ENCODE measurements at regions not wholly inside any gene's neighbourhood (a gene's known extent, or its start where the extent isn't known, plus 50 kb on each side); places are given as distances from the start of the nearest gene placed in this dataset.
"Not testable (repeated sequence)": the region's sequence is repeated elsewhere in the genome, so short reads cannot be mapped to it uniquely, and the experiment has no call there.

- no peak for DNase-seq
Observed at GRCh38 chr15:94847325-94847724, 616.0 kb downstream of the MCTP2 start.

GRCh38 chr15:94848054-94848453 is 616.7 kb downstream of the MCTP2 start:
- no peak for DNase-seq

GRCh38 chr15:94855018-94855408 is 623.7 kb downstream of the MCTP2 start:
- no peak for DNase-seq

DNA sequence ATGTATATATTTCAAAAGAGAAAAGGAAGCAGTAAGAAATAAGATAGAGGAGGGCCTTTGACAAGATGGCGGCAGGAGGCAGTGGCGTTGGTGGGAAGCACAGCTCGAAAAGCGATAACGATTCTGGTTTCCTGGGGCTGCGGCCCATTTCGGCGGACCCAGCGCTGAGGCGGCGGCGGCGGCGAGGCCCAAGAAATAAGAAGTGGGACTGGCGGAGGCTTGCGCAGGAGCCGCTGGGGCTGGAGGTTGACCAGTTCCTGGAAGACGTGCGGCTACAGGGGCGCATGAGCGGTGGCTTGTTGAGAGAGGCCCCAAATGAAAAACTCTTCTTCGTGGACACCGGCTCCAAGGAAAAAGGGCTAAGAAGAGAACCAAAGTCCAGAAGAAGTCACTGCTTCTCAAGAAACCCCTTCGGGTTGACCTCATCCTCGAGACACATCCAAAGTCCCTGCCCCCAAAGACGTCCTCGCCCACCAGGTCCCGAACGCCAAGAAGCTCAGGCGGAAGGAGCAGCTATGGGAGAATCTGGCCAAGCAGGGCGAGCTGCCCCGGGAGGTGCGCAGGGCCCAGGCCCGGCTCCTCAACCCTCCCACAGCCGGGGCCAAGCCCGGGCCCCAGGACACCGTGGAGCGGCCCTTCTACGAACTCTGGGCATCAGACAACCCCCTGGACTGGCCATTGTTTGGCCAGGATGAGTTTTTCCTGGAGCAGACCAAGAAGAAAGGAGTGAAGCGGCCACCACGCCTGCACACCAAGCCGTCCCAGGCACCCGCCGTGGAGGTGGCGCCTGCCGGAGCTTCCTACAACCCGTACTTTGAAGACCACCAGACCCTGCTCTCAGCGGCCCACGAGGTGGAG is 624.3 kb downstream of the MCTP2 start:
- DNase-seq = no peak

GRCh38 chr15:94856267-94856854 is 625.0 kb downstream of the MCTP2 start:
- no peak for DNase-seq

- DNase-seq = no peak
Observed at GRCh38 chr15:94857466-94857865, 626.1 kb downstream of the MCTP2 start.

GRCh38 chr15:94858011-94858410 is 626.6 kb downstream of the MCTP2 start:
- DNase-seq = no peak

- no peak for DNase-seq
Observed at GRCh38 chr15:94858449-94858848, 627.1 kb downstream of the MCTP2 start.

DNA sequence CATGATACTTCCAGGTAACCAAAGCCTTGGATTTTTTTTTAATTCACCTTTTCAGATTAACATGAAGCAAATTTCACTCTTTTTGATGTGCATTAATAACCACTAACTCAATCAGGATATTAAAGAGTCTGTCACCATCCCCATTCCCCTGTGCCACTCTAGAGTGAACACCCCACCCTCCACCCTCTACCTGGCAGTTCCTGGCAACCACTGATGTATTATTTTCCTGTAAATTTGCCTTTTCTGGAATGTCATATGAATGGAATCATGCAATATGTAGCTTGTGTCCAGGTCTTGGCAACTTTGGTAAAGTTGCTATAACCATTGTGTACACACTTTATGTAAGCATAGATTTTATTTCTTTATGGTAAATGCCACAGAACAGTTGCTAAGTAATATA is 627.6 kb downstream of the MCTP2 start:
- no peak for DNase-seq

DNA sequence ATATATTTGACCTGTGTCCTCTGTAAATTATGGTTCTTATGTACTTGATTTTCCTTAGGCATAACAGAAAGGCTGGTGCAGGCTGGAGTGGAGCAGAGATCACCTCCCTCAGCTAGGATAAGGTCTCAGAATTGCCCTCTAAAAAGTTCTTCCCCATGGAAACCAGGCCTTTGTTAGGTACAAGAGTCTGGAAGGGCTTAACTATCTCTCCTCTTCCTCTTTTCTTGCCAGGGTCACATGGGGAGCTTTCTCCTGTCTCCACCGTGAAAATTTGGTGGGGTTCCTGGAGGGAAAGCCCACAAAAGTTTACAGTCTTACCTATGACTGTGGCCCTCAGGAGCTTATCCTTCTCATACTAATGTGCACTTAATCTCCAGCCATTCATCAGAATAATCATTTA is 633.2 kb downstream of the MCTP2 start:
- DNase-seq = no peak

GRCh38 chr15:94868265-94868664 is 636.9 kb downstream of the MCTP2 start:
- not testable (repeated sequence) for DNase-seq

DNA sequence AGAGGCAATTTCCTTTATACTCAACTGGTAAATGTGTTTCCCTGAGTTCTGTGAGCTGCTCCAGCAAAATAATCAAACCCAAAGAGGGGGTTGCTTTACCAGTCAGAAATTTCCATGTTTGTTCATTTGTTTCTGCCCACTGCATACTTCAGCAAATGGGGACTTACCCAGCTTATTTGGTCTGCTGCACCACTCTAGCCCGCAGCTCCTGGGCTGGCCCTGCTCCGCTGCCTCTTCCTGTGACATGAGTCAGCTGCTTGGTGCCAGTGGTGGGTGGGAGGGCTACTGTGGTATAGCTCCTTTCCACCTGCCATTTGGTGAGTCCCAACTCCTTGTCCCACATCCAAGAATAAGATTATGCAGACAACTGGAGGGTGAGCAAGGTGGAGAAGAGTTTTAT is 644.2 kb downstream of the MCTP2 start:
- DNase-seq = no peak

GRCh38 chr15:94877833-94878232 is 646.5 kb downstream of the MCTP2 start:
- DNase-seq = no peak

DNA sequence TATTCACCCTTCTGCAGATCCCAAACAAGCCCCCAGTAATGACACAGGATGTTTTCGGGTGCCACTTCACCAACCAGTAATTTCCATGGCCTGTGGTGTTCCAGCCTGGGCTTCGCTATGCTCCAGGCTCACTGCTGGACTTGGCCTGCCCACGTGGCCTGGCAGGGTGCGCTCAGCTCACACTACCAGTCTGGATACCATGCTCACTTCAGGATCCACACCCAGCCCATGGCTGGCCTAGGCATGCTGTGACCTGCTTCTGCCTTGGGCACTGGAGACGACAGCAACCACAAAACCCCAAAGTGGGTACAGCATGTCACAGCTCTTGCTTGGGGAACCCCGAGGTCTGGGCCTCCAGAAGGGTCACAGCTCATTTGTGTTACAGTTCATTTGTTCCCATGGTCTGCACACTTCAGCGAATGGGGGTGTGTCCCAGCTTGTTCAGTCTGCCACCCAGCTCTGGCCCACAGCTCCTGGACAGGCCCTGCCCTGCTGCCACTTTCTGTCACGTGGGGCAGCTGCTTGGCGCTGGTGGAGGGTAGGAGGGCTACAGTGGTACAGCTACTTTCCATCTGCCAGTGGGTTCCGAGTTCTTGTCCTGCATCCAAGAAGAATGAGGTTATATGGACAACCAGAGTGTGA is 650.8 kb downstream of the MCTP2 start:
- no peak for DNase-seq

DNA sequence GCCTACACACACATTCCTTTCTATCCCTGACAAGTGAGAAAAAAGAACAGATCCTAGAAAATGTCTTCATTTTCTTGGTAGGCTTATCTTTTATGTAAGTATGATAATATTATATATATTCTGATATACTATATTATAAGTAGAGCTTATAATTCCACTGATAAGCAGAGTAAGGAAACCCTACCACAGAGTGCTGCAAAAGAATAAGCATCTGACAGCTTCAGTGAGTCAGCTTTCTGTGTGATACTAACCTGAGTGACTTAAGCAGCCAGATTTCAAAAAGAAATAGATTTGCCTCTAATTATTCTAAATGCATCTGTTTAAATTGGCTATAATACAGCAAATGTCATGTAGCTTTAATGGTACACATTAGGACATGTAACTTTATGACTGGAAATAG is 656.0 kb downstream of the MCTP2 start:
- no peak for DNase-seq

- no peak for DNase-seq
Observed at GRCh38 chr15:94889153-94889552, 657.8 kb downstream of the MCTP2 start.

- no peak for DNase-seq
Observed at GRCh38 chr15:94893091-94893490, 661.7 kb downstream of the MCTP2 start.

GRCh38 chr15:94894056-94894455 is 662.7 kb downstream of the MCTP2 start:
- DNase-seq = no peak

GRCh38 chr15:94909510-94909909 is 678.1 kb downstream of the MCTP2 start:
- DNase-seq = no peak

DNA sequence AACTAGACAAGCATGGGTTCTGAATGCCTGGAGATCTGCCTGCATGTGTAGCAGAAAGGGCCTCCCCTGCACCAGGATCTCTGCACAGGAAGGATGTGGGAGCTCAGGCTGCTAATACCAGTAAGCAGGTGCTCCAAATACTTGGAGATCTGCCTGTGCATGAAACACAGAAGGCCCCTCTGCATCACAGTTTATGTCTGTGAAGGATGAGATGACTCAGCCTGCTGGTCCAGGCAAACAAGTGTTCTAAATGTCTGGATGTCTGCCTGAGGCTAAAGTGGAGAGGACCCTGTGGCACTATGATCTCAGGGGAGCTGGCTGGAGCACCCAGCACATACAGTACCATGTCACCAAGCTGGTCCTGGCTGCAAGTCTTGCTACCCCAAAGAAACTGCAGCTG is 678.8 kb downstream of the MCTP2 start:
- no peak for DNase-seq

DNA sequence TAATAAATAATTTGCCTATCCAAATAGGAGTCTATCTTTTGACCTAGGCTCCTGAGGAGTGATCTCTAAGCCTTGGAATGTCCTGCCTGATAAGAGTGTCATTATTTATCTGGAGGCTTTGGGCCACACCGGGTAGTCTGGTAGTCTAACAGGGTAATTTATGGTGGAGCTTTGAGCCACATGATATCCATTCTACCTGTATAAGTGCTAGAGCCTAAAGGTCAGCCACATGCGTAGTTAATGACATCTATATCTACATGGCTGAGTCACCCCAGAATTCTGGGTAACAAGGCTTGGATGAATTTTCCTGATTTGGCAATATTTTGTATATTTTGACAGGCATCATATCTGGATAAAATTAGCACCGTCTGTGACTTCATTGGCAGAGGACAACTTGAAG is 681.4 kb downstream of the MCTP2 start:
- no peak for DNase-seq

DNA sequence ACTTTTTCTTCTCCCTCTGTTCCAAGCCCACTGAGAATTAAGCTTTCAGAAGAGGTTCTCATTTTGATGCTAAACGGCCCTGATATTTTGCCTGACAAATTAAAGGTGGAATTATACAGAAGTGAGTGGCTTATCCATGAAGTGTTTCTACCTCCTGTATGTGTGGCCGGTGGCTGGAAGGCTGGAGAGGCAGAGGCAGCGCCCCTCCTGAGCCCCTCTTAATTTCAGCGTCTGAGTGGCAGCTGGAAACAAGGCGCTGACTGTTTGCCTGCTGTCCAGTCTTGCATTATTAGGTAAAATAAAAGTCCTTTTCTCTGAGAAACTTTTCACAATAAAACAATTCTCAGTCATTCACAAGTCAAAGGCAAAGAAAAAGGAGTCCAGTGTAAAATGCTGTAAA is 685.7 kb downstream of the MCTP2 start:
- no peak for DNase-seq

DNA sequence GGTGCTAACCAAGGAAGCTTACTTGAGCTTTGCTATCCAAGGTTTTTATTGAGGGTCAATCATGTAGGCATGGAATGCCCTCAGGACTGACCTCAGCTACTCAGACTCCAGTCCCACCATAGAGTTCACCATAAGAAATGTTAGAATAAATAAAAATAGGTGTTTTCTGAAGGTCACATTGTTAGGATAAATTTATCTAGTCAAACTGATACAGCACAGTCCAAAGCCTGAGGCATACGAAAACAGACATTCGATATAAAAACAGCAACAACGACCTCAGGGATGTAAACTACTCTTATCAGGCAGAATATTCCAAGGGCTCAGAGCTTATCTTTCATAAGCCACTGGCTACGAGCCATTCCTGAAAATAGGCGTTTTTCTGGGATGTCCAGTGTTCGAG is 690.6 kb downstream of the MCTP2 start:
- no peak for DNase-seq

GRCh38 chr15:94924057-94924456 is 692.7 kb downstream of the MCTP2 start:
- no peak for DNase-seq
